Heart left ventricle (tissue), 13 donors: ENCODE measurements at regions not wholly inside any gene's neighbourhood (a gene's known extent, or its start where the extent isn't known, plus 50 kb on each side); places are given as distances from the start of the nearest gene placed in this dataset.

Source experiments
- POLR2A ChIP-seq, 2 donors: fragments of 450-650 bp; IDR thresholded peaks; one replicate each; pipeline ENCODE4 v1.6.1; 2017; ENCODE audit warnings: antibody characterized with exemption in 2 of 2, mild to moderate bottlenecking in 2 of 2, moderate library complexity in 2 of 2
- TF ChIP-seq, protein P1 (sequence below), 12 donors: fragments of 200-600 bp; sonication (generic) in 4 of 12; IDR thresholded peaks; one replicate each; pipeline versions ENCODE4 v1.5.0 to v1.8.0; 2018 to 2022; ENCODE audit warnings: antibody characterized with exemption in 12 of 12, mild to moderate bottlenecking in 5 of 12
- donor health status: ischemic (EF 13 %, LVEDD 7.1; RV severe dilation, severe dysfunction).
- donor health status: DM: no; HTN: yes; CAD: no.
- donor health status: DM: no; HTN: no; CAD: no.
- donor health status: ischemic (EF 25% LVEDD 6.9; RV normal size, moderate dysfunction).
- donor health status: ischemic (EF 25% LVEDD 5.7; RV mildly dilated, moderate dysfunction).
- donor health status: ischemic (EF 35%, LVEDD 5.7; RV mildly dilated, moderate dysfunction).
- donor health status: nonischemic (EF 11% LVEDD 7.7; RV severe dilation, severe dysfunction).
- donor health status: DM: yes; HTN: yes; CAD: no.
- donor health status: PGD.
- donor health status: ischemic (EF 29% LVEDD 5.4; RV normal size, mild dysfunction).
- donor health status: nonischemic (EF 23%, LVEDD 6.1; RV moderate dilation, normal function).

DNA sequence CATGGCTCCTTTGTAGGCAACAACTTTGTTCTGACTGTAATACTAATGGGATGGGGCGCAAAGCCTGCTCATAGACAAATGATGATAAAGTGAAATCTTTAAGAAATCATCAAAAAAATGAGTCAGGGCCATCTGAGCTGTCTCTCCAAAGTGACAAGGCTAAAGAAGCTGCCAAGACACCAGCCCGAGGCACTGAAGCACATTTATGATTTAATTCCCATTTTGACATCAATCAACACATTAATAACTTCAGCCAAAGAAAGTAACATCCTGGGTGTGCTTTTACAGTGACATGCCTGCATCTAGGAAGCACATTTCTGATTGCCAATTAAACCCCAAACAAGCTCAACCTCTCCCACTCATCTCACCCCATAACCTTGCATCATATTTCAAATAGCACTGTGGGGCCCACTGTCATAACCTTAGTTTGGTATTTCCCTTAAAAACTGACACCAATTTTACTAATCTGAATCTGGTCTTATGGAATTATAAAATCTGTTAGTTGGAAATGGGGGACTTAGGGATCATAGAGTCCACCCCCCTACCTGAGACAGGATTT, 676.6 kb downstream of the TOX3 start:
- TF ChIP-seq, protein P1, sequence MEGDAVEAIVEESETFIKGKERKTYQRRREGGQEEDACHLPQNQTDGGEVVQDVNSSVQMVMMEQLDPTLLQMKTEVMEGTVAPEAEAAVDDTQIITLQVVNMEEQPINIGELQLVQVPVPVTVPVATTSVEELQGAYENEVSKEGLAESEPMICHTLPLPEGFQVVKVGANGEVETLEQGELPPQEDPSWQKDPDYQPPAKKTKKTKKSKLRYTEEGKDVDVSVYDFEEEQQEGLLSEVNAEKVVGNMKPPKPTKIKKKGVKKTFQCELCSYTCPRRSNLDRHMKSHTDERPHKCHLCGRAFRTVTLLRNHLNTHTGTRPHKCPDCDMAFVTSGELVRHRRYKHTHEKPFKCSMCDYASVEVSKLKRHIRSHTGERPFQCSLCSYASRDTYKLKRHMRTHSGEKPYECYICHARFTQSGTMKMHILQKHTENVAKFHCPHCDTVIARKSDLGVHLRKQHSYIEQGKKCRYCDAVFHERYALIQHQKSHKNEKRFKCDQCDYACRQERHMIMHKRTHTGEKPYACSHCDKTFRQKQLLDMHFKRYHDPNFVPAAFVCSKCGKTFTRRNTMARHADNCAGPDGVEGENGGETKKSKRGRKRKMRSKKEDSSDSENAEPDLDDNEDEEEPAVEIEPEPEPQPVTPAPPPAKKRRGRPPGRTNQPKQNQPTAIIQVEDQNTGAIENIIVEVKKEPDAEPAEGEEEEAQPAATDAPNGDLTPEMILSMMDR (IDR thresholded peaks at IDR 0.05), result no peak
- TF ChIP-seq POLR2A (IDR thresholded peaks at IDR 0.05), result no peak
